B cell (primary cell): ENCODE measurements at regions not wholly inside any gene's neighbourhood (a gene's known extent, or its start where the extent isn't known, plus 50 kb on each side); places are given as distances from the start of the nearest gene placed in this dataset.

Experiments
- EZH2 ChIP-seq: IDR thresholded peaks from 2 replicates; pipeline ENCODE4 v1.6.1; 2012; ENCODE audit warnings: borderline replicate concordance, low read depth, mild to moderate bottlenecking, moderate library complexity, low read length; ENCODE audit not compliant: insufficient read depth, poor library complexity, severe bottlenecking
- TF ChIP-seq, protein P1 (sequence below): fragments of 200-600 bp; IDR thresholded peaks from one replicate; pipeline ENCODE4 v1.8.0; 2022; ENCODE audit warnings: antibody characterized with exemption, mild to moderate bottlenecking

DNA sequence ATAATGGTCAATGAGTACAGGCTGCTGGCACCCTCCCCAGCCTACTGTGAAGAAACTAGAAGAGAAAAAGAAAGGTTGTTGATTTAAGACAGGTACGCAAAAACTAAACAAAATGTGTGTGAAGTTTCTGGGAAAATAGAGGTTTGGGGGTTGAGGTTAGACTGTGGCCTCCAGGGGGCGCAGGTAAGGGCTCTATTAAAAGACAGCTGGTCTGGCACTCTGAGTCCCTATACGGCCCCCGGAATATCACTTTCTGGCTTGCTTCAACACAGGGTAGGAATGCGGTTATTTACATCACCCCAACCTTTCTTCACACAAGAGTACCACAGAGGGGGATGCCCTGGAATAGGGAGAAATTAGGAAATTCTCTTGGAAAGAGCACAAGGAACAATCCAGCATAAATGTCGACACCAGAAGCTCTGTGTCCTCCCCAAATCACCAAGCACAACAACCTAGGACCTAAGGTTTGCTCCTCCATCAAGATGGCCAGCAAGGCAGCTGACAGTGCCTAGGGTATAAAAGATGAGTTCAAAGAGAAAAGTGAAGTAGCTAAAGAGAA, 480.8 kb upstream of the KLHL29 start:
- TF ChIP-seq, protein P1, sequence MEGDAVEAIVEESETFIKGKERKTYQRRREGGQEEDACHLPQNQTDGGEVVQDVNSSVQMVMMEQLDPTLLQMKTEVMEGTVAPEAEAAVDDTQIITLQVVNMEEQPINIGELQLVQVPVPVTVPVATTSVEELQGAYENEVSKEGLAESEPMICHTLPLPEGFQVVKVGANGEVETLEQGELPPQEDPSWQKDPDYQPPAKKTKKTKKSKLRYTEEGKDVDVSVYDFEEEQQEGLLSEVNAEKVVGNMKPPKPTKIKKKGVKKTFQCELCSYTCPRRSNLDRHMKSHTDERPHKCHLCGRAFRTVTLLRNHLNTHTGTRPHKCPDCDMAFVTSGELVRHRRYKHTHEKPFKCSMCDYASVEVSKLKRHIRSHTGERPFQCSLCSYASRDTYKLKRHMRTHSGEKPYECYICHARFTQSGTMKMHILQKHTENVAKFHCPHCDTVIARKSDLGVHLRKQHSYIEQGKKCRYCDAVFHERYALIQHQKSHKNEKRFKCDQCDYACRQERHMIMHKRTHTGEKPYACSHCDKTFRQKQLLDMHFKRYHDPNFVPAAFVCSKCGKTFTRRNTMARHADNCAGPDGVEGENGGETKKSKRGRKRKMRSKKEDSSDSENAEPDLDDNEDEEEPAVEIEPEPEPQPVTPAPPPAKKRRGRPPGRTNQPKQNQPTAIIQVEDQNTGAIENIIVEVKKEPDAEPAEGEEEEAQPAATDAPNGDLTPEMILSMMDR, result no peak
- no peak for TF ChIP-seq EZH2
